NCI-H1436 treated with DMSO at 0.1 percent for 48 hours (cell line): ENCODE measurements at regions not wholly inside any gene's neighbourhood (a gene's known extent, or its start where the extent isn't known, plus 50 kb on each side); places are given as distances from the start of the nearest gene placed in this dataset.
"Not testable (repeated sequence)": the region's sequence is repeated elsewhere in the genome, so short reads cannot be mapped to it uniquely, and the experiment has no call there.

Experiments
- DNase-seq: peaks from one replicate; lab custom pipeline; 2025; lab: John Stamatoyannopoulos, UW

GRCh38 chr5:166602271-166602670 is 1689.2 kb upstream of the WWC1 start:
- no peak for DNase-seq

DNA sequence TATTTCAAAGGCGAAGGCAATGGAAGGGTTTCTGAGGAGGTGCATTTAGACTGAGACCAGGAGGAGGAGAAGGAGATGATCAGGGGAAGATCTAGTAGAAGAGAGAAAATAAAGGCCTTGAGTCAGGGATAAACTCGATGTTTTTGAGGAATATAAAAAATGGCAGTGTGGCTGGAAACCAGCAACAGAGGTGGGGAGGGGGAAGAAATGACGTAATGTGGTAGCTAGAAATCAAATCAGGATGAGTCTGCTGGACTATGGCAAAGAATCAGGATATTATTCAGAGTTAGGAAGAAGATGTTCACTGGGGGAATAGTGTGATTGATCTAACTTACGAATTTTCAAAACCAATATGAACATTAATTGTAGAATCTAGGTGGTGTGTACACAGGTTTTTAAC is 1673.9 kb upstream of the WWC1 start:
- no peak for DNase-seq

- no peak for DNase-seq
These were observed 1672.9 kb upstream of the WWC1 start for GRCh38 chr5:166618526-166618925.

GRCh38 chr5:166624573-166624972 is 1666.9 kb upstream of the WWC1 start:
- DNase-seq: no peak

GRCh38 chr5:166625210-166625865 is 1666.1 kb upstream of the WWC1 start:
- DNase-seq: no peak

GRCh38 chr5:166637295-166637694 is 1654.2 kb upstream of the WWC1 start:
- DNase-seq: no peak

DNA sequence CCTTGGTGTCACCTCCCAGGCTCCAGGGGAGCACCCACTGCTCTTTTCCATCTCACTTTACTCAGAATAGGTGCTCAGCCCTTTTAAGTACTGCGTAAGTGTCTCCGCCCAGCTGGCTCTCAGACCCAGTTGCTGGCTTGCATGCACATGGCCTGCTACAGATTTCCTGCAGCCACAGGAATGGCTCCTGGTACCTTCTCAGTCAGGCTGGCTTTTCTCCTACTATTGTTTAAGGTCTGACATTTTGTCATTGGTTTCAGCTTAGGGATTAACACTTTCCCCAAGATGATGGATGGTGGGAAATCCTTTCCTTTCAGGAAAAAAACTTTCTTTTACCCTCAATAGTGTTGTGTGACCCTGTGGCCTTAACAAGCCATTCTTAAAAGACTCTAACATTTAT is 1652.3 kb upstream of the WWC1 start:
- no peak for DNase-seq

- DNase-seq: not testable (repeated sequence)
These were observed 1651.3 kb upstream of the WWC1 start for GRCh38 chr5:166640136-166640535.

DNA sequence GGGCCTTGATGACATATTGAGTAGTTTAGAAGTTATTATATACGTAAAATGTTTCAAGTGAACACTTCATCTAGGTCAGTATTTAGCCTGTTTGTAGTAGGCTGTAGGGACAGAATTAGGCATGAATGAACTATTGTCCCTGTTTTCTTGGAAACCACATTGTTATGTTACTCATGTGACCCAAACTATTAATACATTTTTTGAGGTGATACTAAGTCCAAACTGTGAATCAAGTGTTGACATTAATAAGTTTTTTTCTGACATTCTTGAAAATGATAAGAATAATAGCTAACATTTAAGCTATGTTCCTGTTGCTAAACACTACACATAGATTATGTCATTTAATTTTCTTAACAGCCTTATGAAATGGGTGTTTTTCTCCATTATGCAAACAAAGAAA is 1642.7 kb upstream of the WWC1 start:
- no peak for DNase-seq

DNA sequence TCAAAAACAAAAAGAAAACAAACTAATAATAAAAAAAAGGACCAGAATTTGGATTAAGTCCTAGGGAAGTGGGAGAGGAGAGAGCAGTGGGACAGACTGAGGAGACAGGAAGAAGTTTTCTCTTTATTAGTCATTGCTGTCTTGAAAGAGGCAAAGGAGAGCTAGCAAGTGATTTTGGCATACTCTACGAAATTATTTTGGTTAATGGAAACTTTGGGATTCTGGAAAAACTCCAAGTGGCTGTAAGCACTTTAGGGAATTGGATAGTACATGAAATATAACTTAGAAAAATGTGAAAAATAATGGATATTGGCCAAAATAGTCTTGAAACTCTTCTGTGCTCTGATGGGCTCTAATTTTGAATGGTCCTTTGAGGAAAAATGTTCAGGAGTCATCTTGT is 1641.8 kb upstream of the WWC1 start:
- DNase-seq: no peak

- DNase-seq: no peak
These were observed 1640.2 kb upstream of the WWC1 start for GRCh38 chr5:166651234-166651633.

DNA sequence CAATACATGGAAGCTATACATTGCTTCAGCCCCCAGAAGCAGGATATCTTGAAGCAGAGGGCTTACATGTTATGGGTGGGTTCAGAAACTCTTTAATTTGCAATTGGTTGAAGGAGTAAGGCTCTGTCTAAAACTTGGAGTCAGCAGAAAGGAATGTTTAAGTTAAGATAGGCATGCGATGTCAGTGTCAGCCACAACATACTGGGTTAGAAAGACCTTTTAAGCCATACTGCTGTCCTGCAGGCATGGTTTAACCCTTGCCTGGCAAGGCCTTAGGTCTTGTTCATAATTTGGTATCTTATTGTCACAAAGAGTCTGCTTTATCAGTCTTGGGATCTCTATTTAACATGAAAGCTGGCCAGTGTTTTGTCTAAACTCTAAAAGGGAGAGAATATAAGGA is 1619.6 kb upstream of the WWC1 start:
- DNase-seq: no peak

- no peak for DNase-seq
These were observed 1619.0 kb upstream of the WWC1 start for GRCh38 chr5:166672431-166672830.

DNA sequence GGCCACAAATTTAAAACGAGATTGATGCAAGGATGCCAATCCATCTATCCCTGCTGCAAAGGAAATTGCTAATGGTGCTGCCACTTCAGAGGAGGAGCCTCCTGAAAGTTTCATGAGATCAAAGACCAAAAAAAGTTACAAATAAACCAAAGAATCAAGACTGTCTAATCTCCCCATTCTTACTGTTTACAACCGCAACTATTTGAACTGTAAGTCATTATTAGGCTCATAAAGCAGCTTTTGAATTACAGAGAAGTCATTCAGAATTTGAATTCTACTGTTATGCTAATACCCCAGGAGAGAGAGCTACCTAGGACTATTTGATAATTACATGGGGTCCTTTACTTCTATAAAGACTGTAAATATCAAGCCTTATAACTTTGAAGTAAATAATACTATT is 1613.6 kb upstream of the WWC1 start:
- no peak for DNase-seq

GRCh38 chr5:166679331-166679730 is 1612.1 kb upstream of the WWC1 start:
- no peak for DNase-seq

DNA sequence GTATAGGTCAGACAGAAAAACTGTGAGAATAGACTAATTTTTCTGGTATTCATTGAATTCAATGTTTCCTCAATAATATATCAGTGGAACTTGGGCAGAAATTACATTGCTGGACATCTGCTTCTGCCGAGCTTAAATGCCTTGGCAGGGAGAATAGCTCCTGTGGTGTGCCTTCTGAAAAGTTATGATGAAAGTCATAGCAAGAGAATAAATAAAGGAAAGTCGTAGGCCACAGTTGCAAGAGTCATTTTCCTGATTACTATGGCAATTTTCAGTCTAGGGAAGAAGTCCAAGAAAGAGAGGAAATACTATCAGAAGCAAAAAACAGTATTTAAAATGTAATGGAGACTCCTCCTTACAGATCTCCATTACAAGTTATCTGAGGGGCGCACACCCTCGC is 1596.1 kb upstream of the WWC1 start:
- no peak for DNase-seq

DNA sequence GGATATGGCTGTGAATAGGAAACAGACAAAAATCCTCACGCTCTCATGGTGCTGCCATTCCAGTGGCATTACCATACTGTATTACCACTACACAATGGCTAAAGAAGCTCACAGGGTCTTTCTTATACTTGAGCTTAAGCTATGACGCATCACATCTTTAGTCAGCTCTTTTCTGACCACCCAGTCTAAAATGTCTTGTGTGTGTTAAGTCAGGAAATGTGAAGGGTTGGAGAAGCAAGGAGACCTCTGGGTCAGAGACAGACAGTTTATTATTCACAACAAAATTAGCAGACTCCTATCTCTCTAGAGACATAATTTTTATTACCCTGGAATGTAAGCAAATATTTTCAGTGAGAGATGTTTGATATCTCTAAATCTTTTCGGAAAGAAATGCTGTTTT is 1583.2 kb upstream of the WWC1 start:
- DNase-seq: no peak

- DNase-seq: no peak
These were observed 1581.8 kb upstream of the WWC1 start for GRCh38 chr5:166709691-166710090.

GRCh38 chr5:166710271-166710670 is 1581.2 kb upstream of the WWC1 start:
- no peak for DNase-seq

GRCh38 chr5:166712447-166713185 is 1578.8 kb upstream of the WWC1 start:
- DNase-seq: no peak

- no peak for DNase-seq
These were observed 1578.2 kb upstream of the WWC1 start for GRCh38 chr5:166713295-166713694.

- no peak for DNase-seq
These were observed 1574.5 kb upstream of the WWC1 start for GRCh38 chr5:166716856-166717492.

DNA sequence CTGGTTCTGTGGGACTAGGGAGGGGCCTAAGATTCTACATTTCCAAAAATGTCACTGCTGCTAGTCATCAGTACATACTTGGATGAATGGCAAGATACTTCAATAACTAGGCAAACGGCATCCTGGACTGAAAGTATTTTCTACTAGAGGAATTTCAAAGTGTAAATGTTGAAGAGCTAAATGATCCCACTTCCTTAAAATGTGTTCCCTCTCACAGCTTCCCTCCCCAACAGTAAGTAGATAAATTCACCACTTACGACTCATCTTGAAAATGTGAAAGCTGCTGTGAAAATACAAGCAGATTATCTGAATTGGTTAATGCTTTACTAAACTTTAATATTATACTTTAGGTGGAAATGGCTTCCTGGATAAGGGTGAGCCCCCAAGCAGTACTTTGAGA is 1571.5 kb upstream of the WWC1 start:
- no peak for DNase-seq
